GM18502 (cell line): ENCODE measurements at regions not wholly inside any gene's neighbourhood (a gene's known extent, or its start where the extent isn't known, plus 50 kb on each side); places are given as distances from the start of the nearest gene placed in this dataset.

ENCODE experiments used
- ATAC-seq: cut with Tn5 transposase; IDR thresholded peaks from one replicate; pipeline ENCODE4 v1.9.1; 2021; ENCODE audit warnings: mild to moderate bottlenecking; ENCODE audit not compliant: unreplicated experiment, poor library complexity

- ATAC-seq = no peak
These were observed 54.6 kb downstream of the ZFP36L2 start for GRCh38 chr2:43171789-43172188.

DNA sequence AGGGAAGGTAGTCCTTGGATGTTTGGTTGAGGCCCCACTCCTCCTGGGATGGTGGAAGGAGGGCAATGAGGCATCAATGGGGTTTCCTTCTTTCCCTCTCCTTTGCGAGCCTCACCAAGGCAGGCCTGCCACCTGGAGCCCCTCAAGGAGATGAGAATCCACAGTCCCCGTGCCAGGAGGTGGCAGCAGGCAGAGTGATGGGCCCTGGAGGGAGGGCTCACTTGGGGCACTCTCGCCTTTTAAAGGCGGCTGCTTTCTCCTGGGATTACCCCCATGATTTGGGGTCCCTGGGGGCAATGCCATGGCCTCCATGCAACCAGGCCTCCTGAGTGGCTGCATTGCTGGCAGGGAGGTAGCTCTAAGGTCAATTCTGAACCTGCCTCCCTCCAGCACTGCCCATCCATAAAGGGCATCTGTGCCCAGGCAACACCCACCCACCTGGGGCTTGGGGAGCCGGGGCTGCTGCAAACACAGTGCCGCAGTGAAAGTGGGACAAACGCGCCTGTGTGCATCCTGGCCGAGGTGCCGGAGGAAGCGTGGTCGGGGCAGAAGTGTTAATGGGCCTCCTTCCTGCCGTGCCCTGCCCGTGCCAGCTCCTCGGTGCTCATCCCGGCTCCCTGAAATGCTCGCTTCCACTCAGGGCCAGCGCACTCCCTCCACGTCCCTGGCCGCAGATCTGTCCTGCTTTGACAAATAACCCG is 55.9 kb downstream of the ZFP36L2 start:
- ATAC-seq = no peak

DNA sequence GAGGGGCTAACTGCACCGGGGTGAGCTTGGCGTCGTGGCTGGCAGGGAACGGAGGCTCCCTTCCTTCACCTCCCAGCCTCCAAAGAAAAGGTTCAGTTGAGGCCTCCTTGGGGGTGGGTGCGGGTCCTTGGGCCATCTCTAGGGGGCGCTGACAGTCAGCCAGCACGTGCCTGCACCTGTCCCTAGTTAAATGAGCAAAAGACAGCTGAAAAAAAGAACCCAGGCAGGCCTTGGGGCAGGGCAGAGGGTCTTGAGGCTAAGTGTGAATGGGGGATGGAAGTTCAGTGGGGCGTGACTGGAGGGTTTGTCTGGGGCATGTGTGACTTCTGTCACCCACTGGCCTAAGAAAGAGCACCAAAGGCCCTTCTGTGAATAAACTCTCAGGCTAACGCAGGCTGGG is 56.4 kb downstream of the ZFP36L2 start:
- ATAC-seq = no peak

DNA sequence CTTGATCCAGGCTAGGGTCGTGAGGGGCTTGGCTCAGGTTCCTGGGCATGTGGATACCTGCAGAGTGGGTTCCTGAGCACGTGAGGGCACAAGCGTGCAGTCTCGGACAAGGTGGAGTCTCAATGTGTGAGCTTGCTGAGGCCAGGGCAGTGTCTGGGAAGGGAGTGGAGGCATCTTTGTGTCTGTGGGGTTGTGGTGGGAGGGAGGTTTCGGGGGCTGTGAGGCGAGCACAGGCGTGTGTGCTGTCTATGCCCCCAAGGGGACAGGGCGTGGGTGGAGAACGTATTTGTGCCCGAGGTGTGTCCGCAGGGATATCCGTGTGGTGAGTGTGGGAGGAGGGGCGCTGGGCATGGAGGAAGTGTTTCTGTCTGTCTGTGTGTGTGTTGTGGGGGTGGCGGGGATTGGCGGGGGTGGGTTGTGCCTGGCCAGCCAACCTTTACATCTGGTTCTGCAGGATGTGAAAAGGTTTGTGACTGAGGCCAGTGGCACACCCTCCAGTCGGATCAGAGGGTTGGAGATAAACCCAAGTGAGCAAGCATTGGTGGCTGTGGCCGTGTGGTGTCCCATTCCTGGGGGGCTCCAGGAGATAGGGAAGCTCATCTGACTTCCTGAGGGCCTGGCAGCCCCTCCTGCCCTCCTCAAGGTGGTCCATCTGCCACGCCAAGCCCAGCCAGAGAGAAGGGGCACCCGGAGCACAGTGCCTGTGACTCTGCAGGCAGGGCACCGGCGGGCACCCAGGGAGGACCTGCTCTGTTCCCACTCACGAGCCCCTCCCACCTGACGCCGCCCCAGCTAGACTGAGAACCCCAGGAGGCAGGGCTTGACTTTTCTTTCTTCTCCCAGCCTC is 57.1 kb downstream of the ZFP36L2 start:
- ATAC-seq = peak; percentile 48

GRCh38 chr2:43168016-43168369 is 58.4 kb downstream of the ZFP36L2 start:
- no peak for ATAC-seq

- ATAC-seq = no peak
These were observed 60.9 kb downstream of the ZFP36L2 start for GRCh38 chr2:43165378-43166069.

- ATAC-seq = no peak
These were observed 61.7 kb downstream of the ZFP36L2 start for GRCh38 chr2:43164686-43165085.

GRCh38 chr2:43163584-43164270 is 62.7 kb downstream of the ZFP36L2 start:
- ATAC-seq = no peak

DNA sequence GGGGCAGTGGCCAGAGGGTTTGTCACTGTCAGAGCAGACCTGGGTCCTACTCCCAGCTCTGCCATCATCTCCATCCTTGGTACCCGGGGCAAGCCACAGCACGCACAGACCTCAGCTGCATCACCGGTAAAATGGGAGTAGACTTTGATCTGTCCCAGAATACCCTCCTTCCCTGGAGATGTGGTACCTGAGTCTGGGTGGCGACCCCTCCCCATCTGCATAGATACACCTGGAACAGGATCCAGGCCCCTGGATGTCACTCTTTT is 64.0 kb downstream of the ZFP36L2 start:
- no peak for ATAC-seq

- ATAC-seq = no peak
These were observed 64.5 kb downstream of the ZFP36L2 start for GRCh38 chr2:43161650-43162510.

- ATAC-seq = no peak
These were observed 65.6 kb downstream of the ZFP36L2 start for GRCh38 chr2:43160778-43161177.

GRCh38 chr2:43159797-43160196 is 66.6 kb downstream of the ZFP36L2 start:
- no peak for ATAC-seq

- peak; percentile 22 for ATAC-seq
These were observed 68.0 kb downstream of the ZFP36L2 start for GRCh38 chr2:43158259-43158880.

DNA sequence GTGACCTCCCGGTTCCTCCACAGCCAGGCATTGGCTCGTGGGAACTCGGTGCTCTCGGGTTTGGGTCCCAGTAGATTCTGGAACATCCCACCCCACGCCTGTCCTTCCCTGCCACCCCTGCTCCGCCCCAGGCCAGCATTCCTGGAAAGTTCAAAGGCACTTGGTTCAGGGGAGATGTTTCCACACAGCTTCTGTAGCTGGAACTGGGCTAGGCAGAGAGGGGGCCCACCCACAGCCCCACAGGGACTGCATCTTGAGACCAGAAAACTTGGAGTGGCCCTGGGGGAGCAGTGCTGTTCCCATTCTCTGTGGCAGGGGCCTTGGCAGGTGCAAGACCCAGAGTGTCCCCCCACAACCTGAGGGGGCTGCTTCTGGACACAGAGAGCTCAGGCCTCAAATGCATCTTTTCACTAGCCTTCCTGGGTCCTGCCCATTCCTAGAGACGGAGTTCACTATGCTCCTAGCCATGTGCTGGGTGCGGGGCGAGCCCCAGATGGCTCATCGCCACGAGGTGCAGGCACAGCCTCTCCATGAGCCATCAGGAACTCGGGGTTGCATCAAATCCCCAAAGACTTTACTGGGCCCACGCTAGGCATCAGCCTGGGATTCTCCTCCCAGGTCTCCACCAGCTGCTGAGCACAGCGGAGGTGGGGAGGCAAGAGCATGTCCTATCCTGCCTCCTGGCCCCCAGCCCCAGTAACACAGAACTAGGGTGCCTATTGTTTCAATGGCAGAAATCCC is 68.7 kb downstream of the ZFP36L2 start:
- no peak for ATAC-seq

- no peak for ATAC-seq
These were observed 70.5 kb downstream of the ZFP36L2 start for GRCh38 chr2:43155851-43156411.

DNA sequence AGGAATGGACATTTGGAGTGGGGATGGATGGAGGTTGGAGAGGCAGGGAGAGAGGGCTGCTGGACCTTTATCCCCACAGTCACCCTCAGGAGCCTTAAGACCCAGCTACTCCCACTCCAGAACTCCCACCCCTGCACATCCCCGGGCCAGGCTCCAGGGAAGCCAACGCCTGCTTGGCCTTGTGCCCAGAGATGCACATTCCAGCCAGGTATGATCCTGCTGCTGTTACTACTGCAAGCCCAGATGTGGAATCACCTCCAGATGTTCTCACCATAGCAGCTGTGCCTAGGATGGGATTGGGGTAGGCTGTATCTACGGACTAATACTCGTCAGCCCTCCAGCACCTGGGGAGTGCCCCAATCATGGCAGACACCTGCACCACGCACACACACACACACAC is 71.7 kb downstream of the ZFP36L2 start:
- ATAC-seq = no peak

DNA sequence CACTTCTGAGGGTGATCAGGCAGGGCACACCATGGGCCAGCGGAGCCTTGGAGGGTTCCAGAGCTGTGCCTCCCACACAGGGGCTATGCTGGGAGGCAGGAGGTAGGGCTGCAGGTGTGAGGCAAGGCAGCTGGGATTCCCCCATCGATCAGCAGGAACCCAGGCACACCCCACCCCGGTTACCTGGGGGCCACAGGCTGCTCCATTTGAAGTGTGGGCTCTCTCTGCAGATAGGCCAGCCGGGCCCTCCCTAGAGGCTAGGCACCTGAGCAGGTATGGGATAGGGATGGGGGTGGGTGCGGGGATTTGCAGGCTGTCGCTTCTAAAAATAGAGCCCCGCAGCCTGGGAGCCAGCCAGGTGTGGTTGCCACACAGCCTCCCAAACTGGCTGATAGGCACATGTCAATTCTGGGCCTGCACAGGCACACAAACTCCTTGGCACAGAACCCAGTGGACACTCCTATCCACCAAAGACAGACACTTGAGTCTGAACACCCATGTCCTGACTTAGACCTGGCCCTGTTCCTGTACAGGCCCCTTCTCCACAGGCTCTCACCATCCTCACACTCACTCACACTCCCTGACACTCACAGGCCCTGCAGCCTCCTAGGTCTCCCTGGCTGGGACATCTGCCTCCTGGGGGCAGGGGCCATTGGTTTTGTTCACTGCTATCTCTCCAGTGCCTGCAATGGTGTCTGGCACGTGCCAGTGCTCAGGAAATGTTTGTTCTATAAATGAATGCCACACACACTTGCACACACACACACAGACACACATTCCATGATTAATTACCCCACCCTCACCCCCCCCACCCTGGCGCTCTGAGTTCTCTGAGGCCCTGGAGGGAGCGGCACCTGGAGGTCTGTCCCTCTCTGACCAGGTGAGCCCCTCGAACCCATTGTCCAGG is 73.4 kb downstream of the ZFP36L2 start:
- no peak for ATAC-seq

- ATAC-seq = no peak
These were observed 74.2 kb downstream of the ZFP36L2 start for GRCh38 chr2:43152186-43152585.
